Thoracic aorta (tissue), 2 donors: ENCODE measurements at regions not wholly inside any gene's neighbourhood (a gene's known extent, or its start where the extent isn't known, plus 50 kb on each side); places are given as distances from the start of the nearest gene placed in this dataset.
"Not testable (repeated sequence)": the region's sequence is repeated elsewhere in the genome, so short reads cannot be mapped to it uniquely, and the experiment has no call there.

Experiments used
- ATAC-seq: fragments of 150-250 bp; one replicate; pipeline ENCODE4 v1.8.0; 2017; ENCODE audit warnings: low read depth; ENCODE audit not compliant: insufficient number of reproducible peaks, low FRiP score
- DNase-seq: peaks from one replicate; pipeline ENCODE4 v3.0.0-alpha.2; 2020; ENCODE audit warnings: low spot score
- H3K27ac ChIP-seq, 2 donors: fragments of 200-600 bp; sonication (generic); 1 replicate in 1 of 2; 2 replicates in 1 of 2; pipeline ENCODE4 v1.5.1; 2016; ENCODE audit warnings: mild to moderate bottlenecking in 2 of 2, moderate library complexity in 2 of 2
- H3K27me3 ChIP-seq: fragments of 200-600 bp; sonication (generic); replicated peaks from 2 replicates; pipeline ENCODE4 v1.6.0; 2016; ENCODE audit warnings: mild to moderate bottlenecking; ENCODE audit not compliant: insufficient read depth
- H3K36me3 ChIP-seq: fragments of 200-600 bp; sonication (generic); one replicate; pipeline ENCODE4 v1.5.1; 2016
- H3K4me1 ChIP-seq, 2 donors: fragments of 200-600 bp; sonication (generic); 1 replicate in 1 of 2; 2 replicates in 1 of 2; pipeline versions ENCODE4 v1.5.1 to v1.6.0; 2016; ENCODE audit warnings: low read depth in 2 of 2, mild to moderate bottlenecking in 1 of 2; ENCODE audit not compliant: control insufficient read depth in 1 of 2
- H3K4me3 ChIP-seq: fragments of 200-600 bp; sonication (generic); 2 replicates; pipeline ENCODE4 v1.5.1; 2016; ENCODE audit warnings: mild to moderate bottlenecking
- H3K9me3 ChIP-seq: fragments of 200-600 bp; sonication (generic); 2 replicates; pipeline ENCODE4 v1.5.1; 2016
- CTCF ChIP-seq: fragments of 200-600 bp; sonication (generic); IDR thresholded peaks from one replicate; pipeline ENCODE4 v1.5.1; 2019; ENCODE audit warnings: antibody characterized with exemption

- H3K27me3 ChIP-seq: no peaks in the 10 kb centered on the region
- no peak overlapping the region for H3K4me3 ChIP-seq
- no peaks in the 10 kb centered on the region for H3K4me1 ChIP-seq
- H3K27ac ChIP-seq: no peak overlapping the region
- no peaks in the 10 kb centered on the region for H3K9me3 ChIP-seq
- TF ChIP-seq CTCF: no peak
- ATAC-seq (no peak), DNase-seq (no peak)
- no peaks in the 10 kb centered on the region for H3K36me3 ChIP-seq
Observed at GRCh38 chr1:10882069-10882468, 85.6 kb upstream of the CASZ1 start.

GRCh38 chr1:10887032-10887431 is 90.6 kb upstream of the CASZ1 start:
- not testable (repeated sequence) for H3K4me3 ChIP-seq, H3K27me3 ChIP-seq, ATAC-seq, H3K9me3 ChIP-seq, H3K36me3 ChIP-seq, H3K4me1 ChIP-seq, DNase-seq, H3K27ac ChIP-seq

GRCh38 chr1:10888291-10888690 is 91.8 kb upstream of the CASZ1 start:
- no peak overlapping the region for H3K4me3 ChIP-seq
- H3K9me3 ChIP-seq: no peaks in the 10 kb centered on the region
- no peak for DNase-seq
- H3K27me3 ChIP-seq: no peaks in the 10 kb centered on the region
- peaks cover 0 to 4% of the 10 kb centered on the region in 2 donors for H3K4me1 ChIP-seq
- no peak for ATAC-seq
- H3K36me3 ChIP-seq: no peaks in the 10 kb centered on the region
- no peak for TF ChIP-seq CTCF
- no peak overlapping the region for H3K27ac ChIP-seq

- Histone ChIP-seq H3K9me3 (no peaks in the 10 kb centered on the region), H3K27me3 (no peaks in the 10 kb centered on the region), H3K4me1 (peaks cover 0 to 4% of the 10 kb centered on the region in 2 donors), H3K36me3 (no peaks in the 10 kb centered on the region), H3K27ac (no peak overlapping the region), H3K4me3 (no peak overlapping the region)
- TF ChIP-seq CTCF: no peak
- ATAC-seq (no peak), DNase-seq (no peak)
Observed at GRCh38 chr1:10888791-10889649, 92.6 kb upstream of the CASZ1 start.

GRCh38 chr1:10889650-10890353 is 93.4 kb upstream of the CASZ1 start:
- Histone ChIP-seq H3K27me3 (no peaks in the 10 kb centered on the region), H3K27ac (no peak overlapping the region), H3K4me3 (no peak overlapping the region), H3K9me3 (no peaks in the 10 kb centered on the region), H3K4me1 (peaks cover 0 to 4% of the 10 kb centered on the region in 2 donors), H3K36me3 (no peaks in the 10 kb centered on the region)
- TF ChIP-seq CTCF: no peak
- DNase-seq: no peak
- no peak for ATAC-seq
